Chondrocyte (in vitro differentiated cells): ENCODE measurements at regions not wholly inside any gene's neighbourhood (a gene's known extent, or its start where the extent isn't known, plus 50 kb on each side); places are given as distances from the start of the nearest gene placed in this dataset.
"Not testable (repeated sequence)": the region's sequence is repeated elsewhere in the genome, so short reads cannot be mapped to it uniquely, and the experiment has no call there.

Experiments
- DNase-seq: peaks from one replicate; pipeline ENCODE4 v3.0.0; 2021; ENCODE audit warnings: mixed read lengths, low spot score
- H3K27ac Mint-ChIP-seq: one replicate; pipeline ENCODE4 v1.8.0; 2021; ENCODE audit warnings: mild to moderate bottlenecking, moderate library complexity, mixed read lengths; ENCODE audit not compliant: unreplicated experiment
- H3K27me3 Mint-ChIP-seq: 2 replicates; pipeline ENCODE4 v1.8.0; 2021; ENCODE audit warnings: low read depth, mixed read lengths
- H3K36me3 Mint-ChIP-seq: 2 replicates; pipeline ENCODE4 v1.8.0; 2021; ENCODE audit warnings: low read depth, mixed read lengths
- H3K4me1 Mint-ChIP-seq: 2 replicates; pipeline ENCODE4 v1.8.0; 2021; ENCODE audit warnings: low read depth, mild to moderate bottlenecking, mixed read lengths
- H3K4me3 Mint-ChIP-seq: one replicate; pipeline ENCODE4 v1.8.0; 2021; ENCODE audit warnings: mild to moderate bottlenecking, moderate library complexity, mixed read lengths; ENCODE audit not compliant: unreplicated experiment
- H3K9me3 Mint-ChIP-seq: 2 replicates; pipeline ENCODE4 v1.8.0; 2021; ENCODE audit warnings: low read depth, mixed read lengths
- CTCF ChIP-seq: fragments of 200-600 bp; sonication (generic); IDR thresholded peaks from 2 replicates; pipeline ENCODE4 v1.5.0; 2021; ENCODE audit warnings: antibody characterized with exemption, mild to moderate bottlenecking, moderate library complexity

GRCh38 chr1:81511281-81511680 is 289.5 kb upstream of the ADGRL2 start:
- Mint-ChIP-seq H3K27ac (no peak overlapping the region), H3K9me3 (no peaks in the 10 kb centered on the region), H3K27me3 (no peaks in the 10 kb centered on the region), H3K4me3 (no peak overlapping the region), H3K36me3 (no peaks in the 10 kb centered on the region), H3K4me1 (peaks cover 19% of the 10 kb centered on the region)
- no peak for DNase-seq
- TF ChIP-seq CTCF, result no peak

- H3K27me3 Mint-ChIP-seq, result no peaks in the 10 kb centered on the region
- no peak for TF ChIP-seq CTCF
- no peak overlapping the region for H3K27ac Mint-ChIP-seq
- H3K9me3 Mint-ChIP-seq, result no peaks in the 10 kb centered on the region
- H3K36me3 Mint-ChIP-seq, result no peaks in the 10 kb centered on the region
- H3K4me1 Mint-ChIP-seq, result peaks cover 19% of the 10 kb centered on the region
- DNase-seq, result no peak
- no peak overlapping the region for H3K4me3 Mint-ChIP-seq
Observed at GRCh38 chr1:81510701-81511100, 290.0 kb upstream of the ADGRL2 start.

- no peak for DNase-seq
- Mint-ChIP-seq H3K4me1 (peaks cover 19% of the 10 kb centered on the region), H3K27ac (no peak overlapping the region)
Observed at GRCh38 chr1:81509594-81509993, 291.1 kb upstream of the ADGRL2 start.

GRCh38 chr1:81506699-81507098 is 294.0 kb upstream of the ADGRL2 start:
- no peaks in the 10 kb centered on the region for H3K9me3 Mint-ChIP-seq
- H3K27ac Mint-ChIP-seq, result no peak overlapping the region

More at GRCh38 chr1:81509594-81509993, 291.1 kb upstream of the ADGRL2 start:
- no peaks in the 10 kb centered on the region for H3K36me3 Mint-ChIP-seq
- H3K4me3 Mint-ChIP-seq, result no peak overlapping the region
- TF ChIP-seq CTCF, result no peak
- H3K27me3 Mint-ChIP-seq, result no peaks in the 10 kb centered on the region
- H3K9me3 Mint-ChIP-seq, result no peaks in the 10 kb centered on the region

GRCh38 chr1:81505831-81506230 is 294.9 kb upstream of the ADGRL2 start:
- DNase-seq, result no peak
- H3K4me1 Mint-ChIP-seq, result no peaks in the 10 kb centered on the region
- H3K27me3 Mint-ChIP-seq, result no peaks in the 10 kb centered on the region
- TF ChIP-seq CTCF, result no peak
- H3K9me3 Mint-ChIP-seq, result no peaks in the 10 kb centered on the region
- no peaks in the 10 kb centered on the region for H3K36me3 Mint-ChIP-seq
- no peak overlapping the region for H3K27ac Mint-ChIP-seq
- H3K4me3 Mint-ChIP-seq, result no peak overlapping the region

More at GRCh38 chr1:81506699-81507098, 294.0 kb upstream of the ADGRL2 start:
- H3K4me3 Mint-ChIP-seq, result no peak overlapping the region
- H3K27me3 Mint-ChIP-seq, result no peaks in the 10 kb centered on the region
- no peak for DNase-seq
- no peak for TF ChIP-seq CTCF
- no peaks in the 10 kb centered on the region for H3K36me3 Mint-ChIP-seq
- H3K4me1 Mint-ChIP-seq, result no peaks in the 10 kb centered on the region

GRCh38 chr1:81504820-81505219 is 295.9 kb upstream of the ADGRL2 start:
- H3K4me3 Mint-ChIP-seq, DNase-seq, H3K9me3 Mint-ChIP-seq, H3K4me1 Mint-ChIP-seq, H3K27ac Mint-ChIP-seq, H3K36me3 Mint-ChIP-seq, H3K27me3 Mint-ChIP-seq: not testable (repeated sequence)

GRCh38 chr1:81502705-81503104 is 298.0 kb upstream of the ADGRL2 start:
- H3K4me3 Mint-ChIP-seq, H3K36me3 Mint-ChIP-seq, H3K9me3 Mint-ChIP-seq, H3K4me1 Mint-ChIP-seq, H3K27ac Mint-ChIP-seq, DNase-seq, H3K27me3 Mint-ChIP-seq: not testable (repeated sequence)

- DNase-seq, H3K27me3 Mint-ChIP-seq, H3K36me3 Mint-ChIP-seq, H3K9me3 Mint-ChIP-seq, H3K4me3 Mint-ChIP-seq, H3K4me1 Mint-ChIP-seq, H3K27ac Mint-ChIP-seq: not testable (repeated sequence)
Observed at GRCh38 chr1:81501485-81501884, 299.2 kb upstream of the ADGRL2 start.
